ENCODE measurements at regions not wholly inside any gene's neighbourhood (a gene's known extent, or its start where the extent isn't known, plus 50 kb on each side); places are given as distances from the start of the nearest gene placed in this dataset.

GRCh38 chr10:131739206-131739605, 161.6 kb upstream of the PPP2R2D start:
- Mint-ChIP-seq H3K4me1 (peaks cover 14% of the 10 kb centered on the region), H3K4me3 (no peak overlapping the region), H3K9me3 (peaks cover 10% of the 10 kb centered on the region), H3K27ac (ENCODE audit: unreplicated experiment) (no peak overlapping the region), H3K36me3 (ENCODE audit: low read depth) (peaks cover 4% of the 10 kb centered on the region), H3K27me3 (ENCODE audit: low read depth) (no peaks in the 10 kb centered on the region)
- TF ChIP-seq, protein P1, sequence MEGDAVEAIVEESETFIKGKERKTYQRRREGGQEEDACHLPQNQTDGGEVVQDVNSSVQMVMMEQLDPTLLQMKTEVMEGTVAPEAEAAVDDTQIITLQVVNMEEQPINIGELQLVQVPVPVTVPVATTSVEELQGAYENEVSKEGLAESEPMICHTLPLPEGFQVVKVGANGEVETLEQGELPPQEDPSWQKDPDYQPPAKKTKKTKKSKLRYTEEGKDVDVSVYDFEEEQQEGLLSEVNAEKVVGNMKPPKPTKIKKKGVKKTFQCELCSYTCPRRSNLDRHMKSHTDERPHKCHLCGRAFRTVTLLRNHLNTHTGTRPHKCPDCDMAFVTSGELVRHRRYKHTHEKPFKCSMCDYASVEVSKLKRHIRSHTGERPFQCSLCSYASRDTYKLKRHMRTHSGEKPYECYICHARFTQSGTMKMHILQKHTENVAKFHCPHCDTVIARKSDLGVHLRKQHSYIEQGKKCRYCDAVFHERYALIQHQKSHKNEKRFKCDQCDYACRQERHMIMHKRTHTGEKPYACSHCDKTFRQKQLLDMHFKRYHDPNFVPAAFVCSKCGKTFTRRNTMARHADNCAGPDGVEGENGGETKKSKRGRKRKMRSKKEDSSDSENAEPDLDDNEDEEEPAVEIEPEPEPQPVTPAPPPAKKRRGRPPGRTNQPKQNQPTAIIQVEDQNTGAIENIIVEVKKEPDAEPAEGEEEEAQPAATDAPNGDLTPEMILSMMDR (conservative IDR thresholded peaks at IDR 0.05) = no peak
- no peak for DNase-seq (ENCODE audit: low read depth, low spot score)

- Mint-ChIP-seq H3K27ac (ENCODE audit: unreplicated experiment) (no peak overlapping the region), H3K4me3 (no peak overlapping the region), H3K27me3 (ENCODE audit: low read depth) (peaks cover 11% of the 10 kb centered on the region), H3K4me1 (peaks cover 24% of the 10 kb centered on the region), H3K9me3 (peaks cover 10% of the 10 kb centered on the region), H3K36me3 (ENCODE audit: low read depth) (peaks cover 4% of the 10 kb centered on the region)
- TF ChIP-seq, protein P1 (conservative IDR thresholded peaks at IDR 0.05) = no peak
- no peak for DNase-seq (ENCODE audit: low read depth, low spot score)
These were observed 158.3 kb upstream of the PPP2R2D start for GRCh38 chr10:131742500-131742951.

DNA sequence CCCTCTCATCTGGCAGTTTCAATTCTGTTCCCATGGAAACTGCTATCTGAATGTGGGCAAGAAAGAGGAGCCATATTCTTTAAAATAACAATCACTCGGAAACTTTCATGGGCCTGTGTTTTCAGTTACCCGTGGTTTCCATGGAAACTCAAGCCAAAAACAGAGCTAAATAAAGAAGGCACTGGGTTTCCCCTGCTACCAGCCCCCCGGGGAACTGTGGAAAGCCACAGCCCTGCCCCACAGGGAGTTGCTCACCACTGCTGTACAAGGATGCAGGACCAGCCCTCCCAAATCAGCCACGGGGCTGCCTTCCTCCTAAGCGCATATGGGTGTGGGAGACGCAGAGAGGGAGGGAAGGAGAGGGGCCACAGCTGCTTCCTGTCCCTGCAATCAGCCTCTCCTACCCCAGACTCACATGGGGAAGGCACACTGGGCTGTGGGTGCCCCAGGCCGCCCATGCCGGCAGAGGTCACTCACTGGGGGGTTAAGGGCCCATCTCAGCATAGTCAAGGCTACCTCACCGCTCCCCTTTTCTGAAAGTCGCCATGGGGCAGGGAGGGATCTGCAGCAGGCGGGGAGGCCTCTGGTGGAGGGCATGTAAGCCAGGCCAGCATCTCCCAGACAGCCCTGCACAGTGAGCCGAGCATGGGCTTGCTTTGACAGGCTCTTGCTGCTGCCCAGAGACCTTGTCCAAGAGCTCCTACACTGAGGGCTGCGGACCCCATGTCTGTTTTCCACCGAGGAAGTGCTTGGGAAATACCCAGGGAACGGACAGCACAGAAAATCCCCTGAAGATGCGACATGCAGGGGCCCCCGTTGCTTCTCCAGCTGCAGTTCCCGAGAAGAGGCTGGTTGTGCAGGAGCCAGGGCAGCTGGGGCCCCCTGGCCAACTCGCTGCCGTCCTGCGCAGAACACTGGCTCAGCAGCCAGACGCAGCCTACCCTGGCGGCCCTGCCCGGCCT, 157.3 kb upstream of the PPP2R2D start:
- Mint-ChIP-seq H3K4me3 (peak overlapping the region; percentile 28), H3K27me3 (ENCODE audit: low read depth) (peaks cover 13% of the 10 kb centered on the region), H3K4me1 (peaks cover 27% of the 10 kb centered on the region), H3K27ac (ENCODE audit: unreplicated experiment) (peak overlapping the region; percentile 83), H3K36me3 (ENCODE audit: low read depth) (peaks cover 4% of the 10 kb centered on the region), H3K9me3 (peaks cover 10% of the 10 kb centered on the region)
- TF ChIP-seq, protein P1 (conservative IDR thresholded peaks at IDR 0.05) = no peak
- no peak for DNase-seq (ENCODE audit: low read depth, low spot score)

DNA sequence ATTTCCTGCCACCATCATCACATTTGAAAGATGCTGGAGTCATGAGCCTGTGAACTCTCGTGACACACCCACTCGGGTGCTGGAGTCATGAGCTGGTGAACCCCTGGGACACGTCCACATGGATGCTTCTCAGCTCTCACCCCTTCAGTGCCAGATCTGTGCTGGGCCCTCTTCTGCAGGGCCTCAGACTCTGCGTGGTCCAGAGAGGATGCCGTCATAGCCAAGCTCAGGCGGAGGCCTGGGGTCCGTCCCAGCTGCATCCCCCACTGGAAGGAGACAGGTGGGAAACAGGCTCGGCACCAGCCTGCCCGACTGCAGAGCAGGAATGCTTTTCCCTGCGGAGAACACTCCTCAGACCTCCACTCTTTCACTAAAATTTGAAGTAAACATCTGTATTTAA, 156.5 kb upstream of the PPP2R2D start:
- peaks cover 4% of the 10 kb centered on the region for H3K36me3 Mint-ChIP-seq (ENCODE audit: low read depth)
- TF ChIP-seq, protein P1 (conservative IDR thresholded peaks at IDR 0.05) = no peak
- peaks cover 35% of the 10 kb centered on the region for H3K4me1 Mint-ChIP-seq
- peaks cover 10% of the 10 kb centered on the region for H3K9me3 Mint-ChIP-seq
- H3K4me3 Mint-ChIP-seq = no peak overlapping the region
- DNase-seq (ENCODE audit: low read depth, low spot score) = no peak
- H3K27ac Mint-ChIP-seq (ENCODE audit: unreplicated experiment) = no peak overlapping the region
- H3K27me3 Mint-ChIP-seq (ENCODE audit: low read depth) = peaks cover 21% of the 10 kb centered on the region

- Mint-ChIP-seq H3K4me3 (no peak overlapping the region), H3K9me3 (no peaks in the 10 kb centered on the region), H3K4me1 (peaks cover 44% of the 10 kb centered on the region), H3K36me3 (ENCODE audit: low read depth) (no peaks in the 10 kb centered on the region), H3K27me3 (ENCODE audit: low read depth) (peaks cover 21% of the 10 kb centered on the region), H3K27ac (ENCODE audit: unreplicated experiment) (no peak overlapping the region)
- TF ChIP-seq, protein P1 (conservative IDR thresholded peaks at IDR 0.05) = no peak
- DNase-seq (ENCODE audit: low read depth, low spot score) = no peak
These were observed 155.2 kb upstream of the PPP2R2D start for GRCh38 chr10:131745591-131745990.

Data from neural crest cell (in vitro differentiated cells).